ENCODE measurements at regions not wholly inside any gene's neighbourhood (a gene's known extent, or its start where the extent isn't known, plus 50 kb on each side); places are given as distances from the start of the nearest gene placed in this dataset.

DNA sequence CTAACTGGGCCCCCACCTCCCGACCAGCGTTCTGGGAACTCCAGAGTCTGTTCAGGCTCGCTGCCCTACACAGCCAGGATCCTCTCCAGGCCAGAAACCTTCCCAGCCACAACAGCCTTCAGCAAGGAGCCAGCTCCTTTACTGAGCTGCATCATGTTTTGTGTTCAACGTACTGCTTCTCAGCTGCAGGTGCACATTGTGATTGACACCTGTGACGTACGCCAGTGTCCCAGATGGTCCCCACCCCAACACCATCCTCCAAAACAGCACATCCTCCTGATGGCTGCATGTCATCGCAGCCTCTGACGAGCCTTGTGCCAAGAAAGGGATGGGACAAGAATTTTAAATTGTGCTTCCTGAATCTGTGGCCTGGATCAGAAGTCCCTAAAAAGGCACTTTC lies 117.5 kb downstream of the SPATA19 start:
- ChIA-PET POLR2A (no interaction called here), CTCF (no interaction called here)
- ATAC-seq (ENCODE audit: poor library complexity) (no peak), DNase-seq (no peak)
- Mint-ChIP-seq H3K4me3 (no peak overlapping the region), H3K9me3 (no peaks in the 10 kb centered on the region), H3K4me1 (ENCODE audit: low read depth) (no peaks in the 10 kb centered on the region), H3K27me3 (no peaks in the 10 kb centered on the region), H3K36me3 (ENCODE audit: low read depth) (no peaks in the 10 kb centered on the region), H3K27ac (no peak overlapping the region)
- Histone ChIP-seq H3K4me3 (ENCODE audit: low read length) (no peak overlapping the region), H3K36me3 (ENCODE audit: insufficient read depth, low read length) (no peaks in the 10 kb centered on the region), H3K27ac (ENCODE audit: low read depth in 1 of 2, low read length in 2 of 2) (no peak overlapping the region), H3K9me3 (ENCODE audit: control insufficient read depth in 1 of 2, insufficient read depth in 1 of 2, low read length in 2 of 2) (no peaks in the 10 kb centered on the region), H3K27me3 (ENCODE audit: control insufficient read depth in 1 of 2, insufficient read depth in 2 of 2, low read length in 2 of 2) (peaks cover 0 to 4% of the 10 kb centered on the region in 2 experiments), H3K4me1 (ENCODE audit: insufficient read depth, low read length) (no peaks in the 10 kb centered on the region)
- intact Hi-C loops (cut with DNase I, micrococcal nuclease), result no loop called here
- TF ChIP-seq, protein P1, sequence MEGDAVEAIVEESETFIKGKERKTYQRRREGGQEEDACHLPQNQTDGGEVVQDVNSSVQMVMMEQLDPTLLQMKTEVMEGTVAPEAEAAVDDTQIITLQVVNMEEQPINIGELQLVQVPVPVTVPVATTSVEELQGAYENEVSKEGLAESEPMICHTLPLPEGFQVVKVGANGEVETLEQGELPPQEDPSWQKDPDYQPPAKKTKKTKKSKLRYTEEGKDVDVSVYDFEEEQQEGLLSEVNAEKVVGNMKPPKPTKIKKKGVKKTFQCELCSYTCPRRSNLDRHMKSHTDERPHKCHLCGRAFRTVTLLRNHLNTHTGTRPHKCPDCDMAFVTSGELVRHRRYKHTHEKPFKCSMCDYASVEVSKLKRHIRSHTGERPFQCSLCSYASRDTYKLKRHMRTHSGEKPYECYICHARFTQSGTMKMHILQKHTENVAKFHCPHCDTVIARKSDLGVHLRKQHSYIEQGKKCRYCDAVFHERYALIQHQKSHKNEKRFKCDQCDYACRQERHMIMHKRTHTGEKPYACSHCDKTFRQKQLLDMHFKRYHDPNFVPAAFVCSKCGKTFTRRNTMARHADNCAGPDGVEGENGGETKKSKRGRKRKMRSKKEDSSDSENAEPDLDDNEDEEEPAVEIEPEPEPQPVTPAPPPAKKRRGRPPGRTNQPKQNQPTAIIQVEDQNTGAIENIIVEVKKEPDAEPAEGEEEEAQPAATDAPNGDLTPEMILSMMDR (IDR thresholded peaks at IDR 0.05), result no peak

DNA sequence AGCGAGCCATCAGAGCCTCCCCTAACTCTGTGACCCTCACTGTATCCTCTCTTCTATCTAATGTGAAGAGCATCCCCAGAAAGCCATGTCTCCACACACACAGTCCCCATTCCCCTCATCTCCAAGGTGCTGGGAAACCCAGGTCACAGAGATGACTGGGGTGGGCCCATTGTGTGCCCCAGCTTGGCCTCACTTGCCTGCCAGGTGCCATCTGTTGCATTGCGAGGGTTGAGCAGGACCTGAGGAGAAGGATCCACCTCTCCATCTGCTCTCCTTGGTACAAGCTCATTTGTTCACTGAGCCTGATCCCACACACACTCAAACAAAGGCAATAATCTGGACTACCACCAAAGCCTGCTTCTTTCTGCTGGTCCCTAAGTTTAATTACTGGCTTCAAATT lies 118.8 kb downstream of the SPATA19 start:
- Mint-ChIP-seq H3K4me3 (no peak overlapping the region), H3K9me3 (no peaks in the 10 kb centered on the region), H3K4me1 (ENCODE audit: low read depth) (no peaks in the 10 kb centered on the region), H3K27ac (no peak overlapping the region), H3K27me3 (no peaks in the 10 kb centered on the region), H3K36me3 (ENCODE audit: low read depth) (no peaks in the 10 kb centered on the region)
- H3K4me3 ChIP-seq (ENCODE audit: low read length), result no peak overlapping the region
- no peaks in the 10 kb centered on the region for H3K4me1 ChIP-seq (ENCODE audit: insufficient read depth, low read length)
- H3K9me3 ChIP-seq (ENCODE audit: control insufficient read depth in 1 of 2, insufficient read depth in 1 of 2, low read length in 2 of 2), result no peaks in the 10 kb centered on the region
- ChIA-PET CTCF (no interaction called here), POLR2A (no interaction called here)
- no peak overlapping the region for H3K27ac ChIP-seq (ENCODE audit: low read depth in 1 of 2, low read length in 2 of 2)
- no peaks in the 10 kb centered on the region for H3K36me3 ChIP-seq (ENCODE audit: insufficient read depth, low read length)
- ATAC-seq (ENCODE audit: poor library complexity), result no peak
- intact Hi-C loops (cut with DNase I, micrococcal nuclease), result no loop called here
- peaks cover 0 to 4% of the 10 kb centered on the region in 2 experiments for H3K27me3 ChIP-seq (ENCODE audit: control insufficient read depth in 1 of 2, insufficient read depth in 2 of 2, low read length in 2 of 2)
- no peak for DNase-seq
- TF ChIP-seq, protein P1 (IDR thresholded peaks at IDR 0.05), result no peak

GRCh38 chr11:133724116-133724515 lies 121.2 kb downstream of the SPATA19 start:
- no peaks in the 10 kb centered on the region for H3K36me3 ChIP-seq (ENCODE audit: insufficient read depth, low read length)
- peaks cover 0 to 7% of the 10 kb centered on the region in 2 experiments for H3K9me3 ChIP-seq (ENCODE audit: control insufficient read depth in 1 of 2, insufficient read depth in 1 of 2, low read length in 2 of 2)
- H3K27me3 Mint-ChIP-seq, result no peaks in the 10 kb centered on the region
- ChIA-PET POLR2A (no interaction called here), CTCF (no interaction called here)
- H3K27ac ChIP-seq (ENCODE audit: low read depth in 1 of 2, low read length in 2 of 2), result no peak overlapping the region
- H3K4me3 Mint-ChIP-seq, result no peak overlapping the region
- no peaks in the 10 kb centered on the region for H3K9me3 Mint-ChIP-seq
- H3K36me3 Mint-ChIP-seq (ENCODE audit: low read depth), result no peaks in the 10 kb centered on the region
- no peak overlapping the region for H3K27ac Mint-ChIP-seq
- H3K4me1 ChIP-seq (ENCODE audit: insufficient read depth, low read length), result no peaks in the 10 kb centered on the region
- intact Hi-C loops (cut with DNase I, micrococcal nuclease), result no loop called here
- DNase-seq, result no peak
- ATAC-seq (ENCODE audit: poor library complexity), result no peak
- no peaks in the 10 kb centered on the region for H3K27me3 ChIP-seq (ENCODE audit: control insufficient read depth in 1 of 2, insufficient read depth in 2 of 2, low read length in 2 of 2)
- no peak overlapping the region for H3K4me3 ChIP-seq (ENCODE audit: low read length)
- TF ChIP-seq, protein P1 (IDR thresholded peaks at IDR 0.05), result no peak
- no peaks in the 10 kb centered on the region for H3K4me1 Mint-ChIP-seq (ENCODE audit: low read depth)
